NB4 (cell line): ENCODE measurements at regions not wholly inside any gene's neighbourhood (a gene's known extent, or its start where the extent isn't known, plus 50 kb on each side); places are given as distances from the start of the nearest gene placed in this dataset.

Experiments used
- DNase-seq: peaks from one replicate; pipeline ENCODE4 v3.0.0; 2010; ENCODE audit warnings: low read depth
- H3K4me3 ChIP-seq: one replicate; pipeline ENCODE4 v1.5.1; 2011; ENCODE audit warnings: mild to moderate bottlenecking, low read depth, low read length, moderate library complexity
- CTCF ChIP-seq: IDR thresholded peaks from one replicate; pipeline ENCODE4 v1.5.1; 2012; ENCODE audit warnings: low read depth, low read length
- MAX ChIP-seq: IDR thresholded peaks from 2 replicates; pipeline ENCODE4 v1.6.1; 2011; ENCODE audit warnings: low read depth, low read length
- MYC ChIP-seq: IDR thresholded peaks from 2 replicates; pipeline ENCODE4 v1.6.1; 2011; ENCODE audit warnings: low read depth, low read length
- POLR2A ChIP-seq: IDR thresholded peaks from 2 replicates; pipeline ENCODE4 v1.6.1; 2011; ENCODE audit warnings: mild to moderate bottlenecking; ENCODE audit not compliant: insufficient read length; ENCODE audit errors: extremely low read depth

GRCh38 chr5:123264394-123264793 lies 158.8 kb downstream of the CEP120 start:
- no peak overlapping the region for H3K4me3 ChIP-seq
- no peak for DNase-seq
- TF ChIP-seq CTCF (no peak), MAX (no peak), POLR2A (no peak), MYC (no peak)

- TF ChIP-seq POLR2A, result no peak
- no peak for TF ChIP-seq MAX
- TF ChIP-seq CTCF, result no peak
- TF ChIP-seq MYC, result no peak
- no peak for DNase-seq
- no peak overlapping the region for H3K4me3 ChIP-seq
Measured at GRCh38 chr5:123263859-123264258, 159.3 kb downstream of the CEP120 start.

GRCh38 chr5:123262216-123262823 lies 160.9 kb downstream of the CEP120 start:
- no peak for DNase-seq
- H3K4me3 ChIP-seq, result no peak overlapping the region
- no peak for TF ChIP-seq MAX
- no peak for TF ChIP-seq POLR2A
- TF ChIP-seq MYC, result no peak
- no peak for TF ChIP-seq CTCF

GRCh38 chr5:123261752-123262151 lies 161.5 kb downstream of the CEP120 start:
- TF ChIP-seq POLR2A, result no peak
- no peak for TF ChIP-seq MAX
- TF ChIP-seq CTCF, result no peak
- no peak for TF ChIP-seq MYC
- H3K4me3 ChIP-seq, result no peak overlapping the region
- DNase-seq, result no peak

- TF ChIP-seq MAX (no peak), POLR2A (no peak), CTCF (no peak), MYC (no peak)
- H3K4me3 ChIP-seq, result no peak overlapping the region
- DNase-seq, result no peak
Measured at GRCh38 chr5:123249446-123249845, 160.4 kb downstream of the PRDM6 start.
